ENCODE measurements at regions not wholly inside any gene's neighbourhood (a gene's known extent, or its start where the extent isn't known, plus 50 kb on each side); places are given as distances from the start of the nearest gene placed in this dataset.

- no peak for TF ChIP-seq CTCF (IDR thresholded peaks at IDR 0.05)
- intact Hi-C loops (cut with DNase I; ENCODE audit: low total_unique reads) = no loop called here
- Histone ChIP-seq H3K27ac (no peak overlapping the region), H3K36me3 (no peaks in the 10 kb centered on the region), H3K9me3 (peaks cover 0 to 7% (median 4%) of the 10 kb centered on the region in 3 donors), H3K4me3 (no peak overlapping the region), H3K4me1 (no peaks in the 10 kb centered on the region), H3K27me3 (no peaks in the 10 kb centered on the region)
- no peak for DNase-seq
These were observed 77.8 kb upstream of the IKZF1 start for GRCh38 chr7:50226669-50227068.

- no peaks in the 10 kb centered on the region for H3K27me3 ChIP-seq
- peaks cover 0 to 7% (median 4%) of the 10 kb centered on the region in 3 donors for H3K9me3 ChIP-seq
- no peaks in the 10 kb centered on the region for H3K4me1 ChIP-seq
- TF ChIP-seq CTCF (IDR thresholded peaks at IDR 0.05) = no peak
- no peaks in the 10 kb centered on the region for H3K36me3 ChIP-seq
- intact Hi-C loops (cut with DNase I; ENCODE audit: low total_unique reads) = no loop called here
- no peak for DNase-seq
- no peak overlapping the region for H3K27ac ChIP-seq
- no peak overlapping the region for H3K4me3 ChIP-seq
These were observed 78.4 kb upstream of the IKZF1 start for GRCh38 chr7:50226145-50226544.

DNA sequence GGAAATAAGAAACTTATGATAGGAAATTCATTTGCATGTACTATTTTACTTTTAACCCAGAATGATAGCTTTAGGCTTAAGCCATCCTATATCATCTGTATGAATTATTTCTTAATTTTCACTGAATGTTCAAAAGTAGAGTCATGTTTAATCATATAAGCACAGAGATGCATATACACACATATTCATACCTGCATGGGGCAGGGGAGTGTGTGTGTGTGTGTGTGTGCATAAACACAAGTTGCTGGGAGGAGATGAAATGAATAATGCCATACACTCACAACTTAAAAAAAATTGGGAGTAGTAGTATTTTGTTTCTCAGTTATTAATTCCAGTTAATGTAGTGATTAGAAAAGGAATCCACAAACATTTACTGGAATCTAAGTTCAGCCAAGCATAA, 83.1 kb upstream of the IKZF1 start:
- no peak overlapping the region for H3K4me3 ChIP-seq
- intact Hi-C loops (cut with DNase I; ENCODE audit: low total_unique reads) = no loop called here
- H3K36me3 ChIP-seq = no peaks in the 10 kb centered on the region
- no peak for DNase-seq
- H3K9me3 ChIP-seq = no peaks in the 10 kb centered on the region
- no peak overlapping the region for H3K27ac ChIP-seq
- H3K4me1 ChIP-seq = no peaks in the 10 kb centered on the region
- no peaks in the 10 kb centered on the region for H3K27me3 ChIP-seq
- no peak for TF ChIP-seq CTCF (IDR thresholded peaks at IDR 0.05)

DNA sequence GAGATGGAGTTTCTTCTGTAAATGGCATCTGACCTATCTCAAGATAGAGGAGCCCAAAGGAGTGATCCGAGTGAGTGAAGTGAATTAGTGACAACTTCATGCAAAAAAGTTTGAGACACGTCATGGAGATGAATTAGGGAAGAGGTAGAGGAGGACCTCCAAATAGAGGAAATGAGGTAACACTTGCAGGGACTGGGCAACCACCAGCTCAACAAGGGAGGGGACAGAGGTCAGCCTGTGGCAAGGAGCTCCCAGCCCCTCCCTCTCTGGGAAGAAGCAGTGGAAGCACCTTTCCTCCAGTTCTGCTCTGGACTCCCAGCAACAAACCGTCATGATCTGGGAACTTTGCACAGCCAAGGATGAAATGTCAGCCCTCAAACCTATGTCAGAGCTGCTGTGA, 83.5 kb upstream of the IKZF1 start:
- Histone ChIP-seq H3K4me1 (no peaks in the 10 kb centered on the region), H3K9me3 (no peaks in the 10 kb centered on the region), H3K36me3 (no peaks in the 10 kb centered on the region), H3K27ac (no peak overlapping the region), H3K4me3 (no peak overlapping the region), H3K27me3 (no peaks in the 10 kb centered on the region)
- no peak for TF ChIP-seq CTCF (IDR thresholded peaks at IDR 0.05)
- intact Hi-C loops (cut with DNase I; ENCODE audit: low total_unique reads) = no loop called here
- DNase-seq = no peak

DNA sequence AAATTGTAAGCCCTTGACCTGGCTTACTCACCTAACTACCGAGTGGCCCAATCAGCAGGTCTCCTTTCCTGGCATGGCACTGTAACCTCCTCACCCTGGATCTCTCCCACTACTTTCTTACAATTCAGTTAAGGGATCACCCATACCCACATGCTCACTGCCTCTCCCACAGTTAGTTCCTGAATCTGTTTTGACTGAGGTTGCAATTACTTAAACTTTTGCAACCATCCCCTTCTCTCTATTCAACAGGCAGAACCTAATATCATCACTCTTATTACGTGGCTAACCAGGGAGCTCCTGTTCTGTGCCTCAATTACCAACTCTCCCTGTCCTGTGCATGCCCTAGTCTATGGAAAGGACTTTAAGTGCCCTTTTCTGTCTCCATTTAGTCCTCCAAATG, 84.2 kb upstream of the IKZF1 start:
- intact Hi-C loops (cut with DNase I; ENCODE audit: low total_unique reads) = no loop called here
- no peak overlapping the region for H3K27ac ChIP-seq
- H3K9me3 ChIP-seq = no peaks in the 10 kb centered on the region
- TF ChIP-seq CTCF (IDR thresholded peaks at IDR 0.05) = no peak
- H3K36me3 ChIP-seq = no peaks in the 10 kb centered on the region
- H3K4me1 ChIP-seq = no peaks in the 10 kb centered on the region
- no peak for DNase-seq
- H3K4me3 ChIP-seq = no peak overlapping the region
- H3K27me3 ChIP-seq = no peaks in the 10 kb centered on the region

DNA sequence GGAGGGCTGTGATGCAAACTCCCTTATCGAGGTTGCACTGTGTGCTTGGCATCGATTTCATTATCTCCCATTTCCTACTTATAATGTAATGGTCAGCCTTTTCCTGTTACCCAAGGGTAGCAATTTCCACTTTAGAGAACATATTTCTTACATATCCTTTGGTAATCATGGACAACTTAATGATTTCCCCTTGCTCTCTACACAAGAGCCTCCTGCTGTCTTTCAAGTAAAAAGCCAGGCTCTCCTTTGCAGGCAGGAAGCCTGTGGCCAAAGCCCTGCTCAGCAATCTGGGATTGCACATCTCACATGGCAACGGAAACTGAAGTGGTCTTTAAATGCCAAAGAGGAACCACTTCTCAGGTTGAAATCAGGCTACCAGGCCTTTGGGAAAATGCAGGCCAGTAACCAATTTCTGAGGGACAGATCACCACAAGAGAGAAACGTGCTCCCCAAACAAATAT, 86.7 kb upstream of the IKZF1 start:
- no peak for DNase-seq
- Histone ChIP-seq H3K4me1 (no peaks in the 10 kb centered on the region), H3K36me3 (no peaks in the 10 kb centered on the region), H3K27me3 (no peaks in the 10 kb centered on the region), H3K4me3 (no peak overlapping the region), H3K27ac (no peak overlapping the region), H3K9me3 (no peaks in the 10 kb centered on the region)
- TF ChIP-seq CTCF (IDR thresholded peaks at IDR 0.05) = no peak
- intact Hi-C loops (cut with DNase I; ENCODE audit: low total_unique reads) = no loop called here

All from tibial artery (tissue), 4 donors.